ENCODE measurements at regions not wholly inside any gene's neighbourhood (a gene's known extent, or its start where the extent isn't known, plus 50 kb on each side); places are given as distances from the start of the nearest gene placed in this dataset.

- CTCF ChIA-PET (ENCODE audit: unreplicated experiment): no interaction called here
- Histone ChIP-seq H3K4me1 (ENCODE audit: insufficient read depth, low read length, poor library complexity, severe bottlenecking) (no peaks in the 10 kb centered on the region), H4K20me1 (ENCODE audit: insufficient read depth, low read length) (no peaks in the 10 kb centered on the region), H3K9me2 (ENCODE audit: insufficient read depth, low read length) (no peaks in the 10 kb centered on the region), H2AFZ (ENCODE audit: low read length) (no peak overlapping the region), H3K4me3 (ENCODE audit: low read depth, low read length, poor library complexity, severe bottlenecking) (no peak overlapping the region), H3K4me2 (ENCODE audit: low read length) (no peak overlapping the region), H3K79me2 (ENCODE audit: insufficient read depth, low read depth, low read length) (no peaks in the 10 kb centered on the region), H3K36me3 (ENCODE audit: insufficient read depth, low read length) (no peaks in the 10 kb centered on the region), H3K9me3 (ENCODE audit: low read length) (no peaks in the 10 kb centered on the region), H3K27ac (ENCODE audit: low read depth, low read length, poor library complexity, severe bottlenecking) (no peak overlapping the region)
- POLR2A ChIA-PET: no interaction called here
- intact Hi-C loops (cut with micrococcal nuclease; ENCODE audit: unreplicated experiment): no loop called here
- TF ChIP-seq, protein P1, sequence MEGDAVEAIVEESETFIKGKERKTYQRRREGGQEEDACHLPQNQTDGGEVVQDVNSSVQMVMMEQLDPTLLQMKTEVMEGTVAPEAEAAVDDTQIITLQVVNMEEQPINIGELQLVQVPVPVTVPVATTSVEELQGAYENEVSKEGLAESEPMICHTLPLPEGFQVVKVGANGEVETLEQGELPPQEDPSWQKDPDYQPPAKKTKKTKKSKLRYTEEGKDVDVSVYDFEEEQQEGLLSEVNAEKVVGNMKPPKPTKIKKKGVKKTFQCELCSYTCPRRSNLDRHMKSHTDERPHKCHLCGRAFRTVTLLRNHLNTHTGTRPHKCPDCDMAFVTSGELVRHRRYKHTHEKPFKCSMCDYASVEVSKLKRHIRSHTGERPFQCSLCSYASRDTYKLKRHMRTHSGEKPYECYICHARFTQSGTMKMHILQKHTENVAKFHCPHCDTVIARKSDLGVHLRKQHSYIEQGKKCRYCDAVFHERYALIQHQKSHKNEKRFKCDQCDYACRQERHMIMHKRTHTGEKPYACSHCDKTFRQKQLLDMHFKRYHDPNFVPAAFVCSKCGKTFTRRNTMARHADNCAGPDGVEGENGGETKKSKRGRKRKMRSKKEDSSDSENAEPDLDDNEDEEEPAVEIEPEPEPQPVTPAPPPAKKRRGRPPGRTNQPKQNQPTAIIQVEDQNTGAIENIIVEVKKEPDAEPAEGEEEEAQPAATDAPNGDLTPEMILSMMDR (conservative IDR thresholded peaks at IDR 0.05; ENCODE audit: low read length): no peak
- no peak for TF ChIP-seq EZH2phosphoT487 (IDR thresholded peaks at IDR 0.05; ENCODE audit: borderline replicate concordance, low read depth, low read length)
- BruUV-seq (replicated peaks): no TSS peak
- DNase-seq (ENCODE audit: low spot score): no peak
Observed at GRCh38 chr19:30677702-30678101, 305.5 kb downstream of the ZNF536 start.

GRCh38 chr19:30676990-30677679 is 305.0 kb downstream of the ZNF536 start:
- intact Hi-C loops (cut with micrococcal nuclease; ENCODE audit: unreplicated experiment): no loop called here
- no peaks in the 10 kb centered on the region for H3K4me1 ChIP-seq (ENCODE audit: insufficient read depth, low read length, poor library complexity, severe bottlenecking)
- CTCF ChIA-PET (ENCODE audit: unreplicated experiment): no interaction called here
- H3K79me2 ChIP-seq (ENCODE audit: insufficient read depth, low read depth, low read length): no peaks in the 10 kb centered on the region
- H3K4me3 ChIP-seq (ENCODE audit: low read depth, low read length, poor library complexity, severe bottlenecking): no peak overlapping the region
- H3K9me2 ChIP-seq (ENCODE audit: insufficient read depth, low read length): no peaks in the 10 kb centered on the region
- DNase-seq (ENCODE audit: low spot score): no peak
- H2AFZ ChIP-seq (ENCODE audit: low read length): no peak overlapping the region
- H3K27ac ChIP-seq (ENCODE audit: low read depth, low read length, poor library complexity, severe bottlenecking): no peak overlapping the region
- H3K9me3 ChIP-seq (ENCODE audit: low read length): no peaks in the 10 kb centered on the region
- H4K20me1 ChIP-seq (ENCODE audit: insufficient read depth, low read length): no peaks in the 10 kb centered on the region
- no TSS peak for BruUV-seq (replicated peaks)
- no peaks in the 10 kb centered on the region for H3K36me3 ChIP-seq (ENCODE audit: insufficient read depth, low read length)
- H3K4me2 ChIP-seq (ENCODE audit: low read length): no peak overlapping the region
- TF ChIP-seq EZH2phosphoT487 (IDR thresholded peaks at IDR 0.05; ENCODE audit: borderline replicate concordance, low read depth, low read length): no peak
- TF ChIP-seq, protein P1 (conservative IDR thresholded peaks at IDR 0.05; ENCODE audit: low read length): no peak
- POLR2A ChIA-PET: no interaction called here

- no peaks in the 10 kb centered on the region for H3K79me2 ChIP-seq (ENCODE audit: insufficient read depth, low read depth, low read length)
- POLR2A ChIA-PET: no interaction called here
- BruUV-seq (replicated peaks): no TSS peak
- no peaks in the 10 kb centered on the region for H3K9me2 ChIP-seq (ENCODE audit: insufficient read depth, low read length)
- H3K4me1 ChIP-seq (ENCODE audit: insufficient read depth, low read length, poor library complexity, severe bottlenecking): no peaks in the 10 kb centered on the region
- no peak overlapping the region for H2AFZ ChIP-seq (ENCODE audit: low read length)
- no peak overlapping the region for H3K4me2 ChIP-seq (ENCODE audit: low read length)
- intact Hi-C loops (cut with micrococcal nuclease; ENCODE audit: unreplicated experiment): no loop called here
- CTCF ChIA-PET (ENCODE audit: unreplicated experiment): no interaction called here
- H3K4me3 ChIP-seq (ENCODE audit: low read depth, low read length, poor library complexity, severe bottlenecking): no peak overlapping the region
- no peak for TF ChIP-seq EZH2phosphoT487 (IDR thresholded peaks at IDR 0.05; ENCODE audit: borderline replicate concordance, low read depth, low read length)
- no peaks in the 10 kb centered on the region for H3K36me3 ChIP-seq (ENCODE audit: insufficient read depth, low read length)
- H3K27ac ChIP-seq (ENCODE audit: low read depth, low read length, poor library complexity, severe bottlenecking): no peak overlapping the region
- H4K20me1 ChIP-seq (ENCODE audit: insufficient read depth, low read length): no peaks in the 10 kb centered on the region
- H3K9me3 ChIP-seq (ENCODE audit: low read length): no peaks in the 10 kb centered on the region
- no peak for DNase-seq (ENCODE audit: low spot score)
Observed at GRCh38 chr19:30675086-30675485, 302.9 kb downstream of the ZNF536 start.
